ENCODE measurements at regions not wholly inside any gene's neighbourhood (a gene's known extent, or its start where the extent isn't known, plus 50 kb on each side); places are given as distances from the start of the nearest gene placed in this dataset.

- TF ChIP-seq CTCF (IDR thresholded peaks at IDR 0.05), result no peak
- no peak for TF ChIP-seq POLR2A (IDR thresholded peaks at IDR 0.05)
Measured at GRCh38 chr13:74036373-74036772, 97.8 kb downstream of the KLF12 start.

Measured in body of pancreas (tissue), 4 donors.